ENCODE measurements at regions not wholly inside any gene's neighbourhood (a gene's known extent, or its start where the extent isn't known, plus 50 kb on each side); places are given as distances from the start of the nearest gene placed in this dataset.

- TF ChIP-seq GATA2 (IDR thresholded peaks at IDR 0.05; ENCODE audit: low read depth, low read length), result no peak
- no peak for TF ChIP-seq GATA3 (IDR thresholded peaks at IDR 0.05; ENCODE audit: low read depth, low read length)
Measured at GRCh38 chr6:121717686-121718085, 282.2 kb downstream of the GJA1 start.

GRCh38 chr6:121723623-121724022, 288.2 kb downstream of the GJA1 start:
- TF ChIP-seq GATA2 (IDR thresholded peaks at IDR 0.05; ENCODE audit: low read depth, low read length), result no peak

- TF ChIP-seq GATA3 (IDR thresholded peaks at IDR 0.05; ENCODE audit: low read depth, low read length) (no peak), GATA2 (IDR thresholded peaks at IDR 0.05; ENCODE audit: low read depth, low read length) (no peak)
Measured at GRCh38 chr6:121724576-121724975, 289.1 kb downstream of the GJA1 start.

- no peak for TF ChIP-seq GATA3 (IDR thresholded peaks at IDR 0.05; ENCODE audit: low read depth, low read length)
- TF ChIP-seq GATA2 (IDR thresholded peaks at IDR 0.05; ENCODE audit: low read depth, low read length), result no peak
Measured at GRCh38 chr6:121726596-121726995, 291.1 kb downstream of the GJA1 start.

GRCh38 chr6:121730616-121731015, 295.2 kb downstream of the GJA1 start:
- no peak for TF ChIP-seq GATA3 (IDR thresholded peaks at IDR 0.05; ENCODE audit: low read depth, low read length)
- no peak for TF ChIP-seq GATA2 (IDR thresholded peaks at IDR 0.05; ENCODE audit: low read depth, low read length)

GRCh38 chr6:121731381-121731780, 295.9 kb downstream of the GJA1 start:
- TF ChIP-seq GATA3 (IDR thresholded peaks at IDR 0.05; ENCODE audit: low read depth, low read length) (no peak), GATA2 (IDR thresholded peaks at IDR 0.05; ENCODE audit: low read depth, low read length) (no peak)

GRCh38 chr6:121732641-121733040, 297.2 kb downstream of the GJA1 start:
- no peak for TF ChIP-seq GATA2 (IDR thresholded peaks at IDR 0.05; ENCODE audit: low read depth, low read length)
- no peak for TF ChIP-seq GATA3 (IDR thresholded peaks at IDR 0.05; ENCODE audit: low read depth, low read length)

GRCh38 chr6:121733234-121733633, 297.8 kb downstream of the GJA1 start:
- TF ChIP-seq GATA2 (IDR thresholded peaks at IDR 0.05; ENCODE audit: low read depth, low read length) (no peak), GATA3 (IDR thresholded peaks at IDR 0.05; ENCODE audit: low read depth, low read length) (no peak)

GRCh38 chr6:121743691-121744090, 308.2 kb downstream of the GJA1 start:
- no peak for TF ChIP-seq GATA2 (IDR thresholded peaks at IDR 0.05; ENCODE audit: low read depth, low read length)
- no peak for TF ChIP-seq GATA3 (IDR thresholded peaks at IDR 0.05; ENCODE audit: low read depth, low read length)

- TF ChIP-seq GATA3 (IDR thresholded peaks at IDR 0.05; ENCODE audit: low read depth, low read length), result no peak
- TF ChIP-seq GATA2 (IDR thresholded peaks at IDR 0.05; ENCODE audit: low read depth, low read length), result no peak
Measured at GRCh38 chr6:121748376-121748775, 312.9 kb downstream of the GJA1 start.

- TF ChIP-seq GATA2 (IDR thresholded peaks at IDR 0.05; ENCODE audit: low read depth, low read length), result no peak
- no peak for TF ChIP-seq GATA3 (IDR thresholded peaks at IDR 0.05; ENCODE audit: low read depth, low read length)
Measured at GRCh38 chr6:121748850-121749249, 313.4 kb downstream of the GJA1 start.

- TF ChIP-seq GATA2 (IDR thresholded peaks at IDR 0.05; ENCODE audit: low read depth, low read length), result no peak
- no peak for TF ChIP-seq GATA3 (IDR thresholded peaks at IDR 0.05; ENCODE audit: low read depth, low read length)
Measured at GRCh38 chr6:121755485-121755884, 320.0 kb downstream of the GJA1 start.

- TF ChIP-seq GATA2 (IDR thresholded peaks at IDR 0.05; ENCODE audit: low read depth, low read length) (no peak), GATA3 (IDR thresholded peaks at IDR 0.05; ENCODE audit: low read depth, low read length) (no peak)
Measured at GRCh38 chr6:121756666-121757065, 321.2 kb downstream of the GJA1 start.

- no peak for TF ChIP-seq GATA2 (IDR thresholded peaks at IDR 0.05; ENCODE audit: low read depth, low read length)
- TF ChIP-seq GATA3 (IDR thresholded peaks at IDR 0.05; ENCODE audit: low read depth, low read length), result no peak
Measured at GRCh38 chr6:121759370-121759769, 323.9 kb downstream of the GJA1 start.

GRCh38 chr6:121760191-121760590, 324.7 kb downstream of the GJA1 start:
- TF ChIP-seq GATA3 (IDR thresholded peaks at IDR 0.05; ENCODE audit: low read depth, low read length) (no peak), GATA2 (IDR thresholded peaks at IDR 0.05; ENCODE audit: low read depth, low read length) (no peak)

GRCh38 chr6:121760745-121761144, 325.3 kb downstream of the GJA1 start:
- no peak for TF ChIP-seq GATA2 (IDR thresholded peaks at IDR 0.05; ENCODE audit: low read depth, low read length)
- no peak for TF ChIP-seq GATA3 (IDR thresholded peaks at IDR 0.05; ENCODE audit: low read depth, low read length)

Measured in SH-SY5Y (cell line).